HG03097 (cell line): ENCODE measurements at regions not wholly inside any gene's neighbourhood (a gene's known extent, or its start where the extent isn't known, plus 50 kb on each side); places are given as distances from the start of the nearest gene placed in this dataset.

ENCODE experiments used
- ATAC-seq: cut with Tn5 transposase; IDR thresholded peaks from one replicate; pipeline ENCODE4 v1.9.1; 2021; ENCODE audit not compliant: unreplicated experiment, low FRiP score

- ATAC-seq: no peak
Observed at GRCh38 chr3:182605882-182606611, 187.3 kb upstream of the ATP11B start.

- no peak for ATAC-seq
Observed at GRCh38 chr3:182606905-182607504, 186.3 kb upstream of the ATP11B start.

- ATAC-seq: no peak
Observed at GRCh38 chr3:182608832-182609231, 184.5 kb upstream of the ATP11B start.

- ATAC-seq: no peak
Observed at GRCh38 chr3:182609575-182610156, 183.6 kb upstream of the ATP11B start.

GRCh38 chr3:182612332-182612731 is 181.0 kb upstream of the ATP11B start:
- no peak for ATAC-seq

GRCh38 chr3:182617500-182617899 is 175.8 kb upstream of the ATP11B start:
- ATAC-seq: no peak

- ATAC-seq: no peak
Observed at GRCh38 chr3:182618085-182618732, 175.1 kb upstream of the ATP11B start.

GRCh38 chr3:182618981-182619591 is 174.2 kb upstream of the ATP11B start:
- no peak for ATAC-seq

GRCh38 chr3:182620723-182621434 is 172.4 kb upstream of the ATP11B start:
- no peak for ATAC-seq

- ATAC-seq: no peak
Observed at GRCh38 chr3:182621435-182622240, 171.7 kb upstream of the ATP11B start.

GRCh38 chr3:182622241-182622545 is 171.1 kb upstream of the ATP11B start:
- no peak for ATAC-seq

- no peak for ATAC-seq
Observed at GRCh38 chr3:182626484-182627467, 166.5 kb upstream of the ATP11B start.

- ATAC-seq: no peak
Observed at GRCh38 chr3:182628531-182628930, 164.8 kb upstream of the ATP11B start.

GRCh38 chr3:182629521-182629920 is 163.8 kb upstream of the ATP11B start:
- no peak for ATAC-seq

- ATAC-seq: no peak
Observed at GRCh38 chr3:182631183-182632076, 161.9 kb upstream of the ATP11B start.

- ATAC-seq: no peak
Observed at GRCh38 chr3:182632077-182632393, 161.3 kb upstream of the ATP11B start.

GRCh38 chr3:182633186-182633585 is 160.1 kb upstream of the ATP11B start:
- ATAC-seq: no peak

GRCh38 chr3:182636646-182637045 is 156.7 kb upstream of the ATP11B start:
- no peak for ATAC-seq
